ENCODE measurements at regions not wholly inside any gene's neighbourhood (a gene's known extent, or its start where the extent isn't known, plus 50 kb on each side); places are given as distances from the start of the nearest gene placed in this dataset.

DNA sequence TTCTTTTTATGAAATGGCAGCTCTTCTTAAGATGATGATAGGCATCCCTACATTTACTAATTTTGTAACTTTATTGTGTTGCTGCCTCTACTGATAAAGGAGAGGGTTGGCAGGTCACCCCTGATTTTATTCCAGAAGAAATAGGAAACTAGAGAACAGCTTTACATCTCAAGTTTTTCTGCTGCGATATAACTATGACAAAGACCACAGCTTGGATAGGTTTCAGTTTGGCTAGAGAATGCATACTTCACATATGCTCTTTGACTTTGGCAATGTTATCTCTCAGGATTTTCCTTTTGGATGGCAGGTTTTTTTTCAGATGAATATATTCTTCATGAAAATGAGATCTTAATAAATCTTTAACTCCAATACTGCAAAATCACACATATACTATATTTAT is 395.3 kb upstream of the GOLIM4 start:
- Histone ChIP-seq H2AFZ (no peak overlapping the region), H3K27me3 (no peaks in the 10 kb centered on the region), H3K27ac (no peak overlapping the region), H3K79me2 (no peaks in the 10 kb centered on the region), H4K20me1 (ENCODE audit: insufficient read depth, poor library complexity, severe bottlenecking) (no peaks in the 10 kb centered on the region), H3K4me2 (no peak overlapping the region), H3K4me3 (no peak overlapping the region), H3K9me3 (ENCODE audit: low read depth) (no peaks in the 10 kb centered on the region), H3K36me3 (replicated peaks; ENCODE audit: insufficient read depth, low read depth) (no peaks in the 10 kb centered on the region), H3K9me2 (replicated peaks; ENCODE audit: insufficient read depth) (no peaks in the 10 kb centered on the region), H3K4me1 (ENCODE audit: insufficient read depth) (no peaks in the 10 kb centered on the region)
- 83% methylated on average over 1 of the region's 1 CpG for WGBS (ENCODE audit: low lambda C conversion rate, missing lambda C conversion rate)
- no peak for TF ChIP-seq EZH2phosphoT487 (IDR thresholded peaks at IDR 0.05; ENCODE audit: low read depth, severe bottlenecking, unreplicated experiment)
- TF ChIP-seq, protein P1, sequence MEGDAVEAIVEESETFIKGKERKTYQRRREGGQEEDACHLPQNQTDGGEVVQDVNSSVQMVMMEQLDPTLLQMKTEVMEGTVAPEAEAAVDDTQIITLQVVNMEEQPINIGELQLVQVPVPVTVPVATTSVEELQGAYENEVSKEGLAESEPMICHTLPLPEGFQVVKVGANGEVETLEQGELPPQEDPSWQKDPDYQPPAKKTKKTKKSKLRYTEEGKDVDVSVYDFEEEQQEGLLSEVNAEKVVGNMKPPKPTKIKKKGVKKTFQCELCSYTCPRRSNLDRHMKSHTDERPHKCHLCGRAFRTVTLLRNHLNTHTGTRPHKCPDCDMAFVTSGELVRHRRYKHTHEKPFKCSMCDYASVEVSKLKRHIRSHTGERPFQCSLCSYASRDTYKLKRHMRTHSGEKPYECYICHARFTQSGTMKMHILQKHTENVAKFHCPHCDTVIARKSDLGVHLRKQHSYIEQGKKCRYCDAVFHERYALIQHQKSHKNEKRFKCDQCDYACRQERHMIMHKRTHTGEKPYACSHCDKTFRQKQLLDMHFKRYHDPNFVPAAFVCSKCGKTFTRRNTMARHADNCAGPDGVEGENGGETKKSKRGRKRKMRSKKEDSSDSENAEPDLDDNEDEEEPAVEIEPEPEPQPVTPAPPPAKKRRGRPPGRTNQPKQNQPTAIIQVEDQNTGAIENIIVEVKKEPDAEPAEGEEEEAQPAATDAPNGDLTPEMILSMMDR (IDR thresholded peaks at IDR 0.05; ENCODE audit: poor library complexity) = no peak
- TF ChIP-seq EZH2 (IDR thresholded peaks at IDR 0.05; ENCODE audit: borderline replicate concordance) = no peak
- DNase-seq (ENCODE audit: low spot score) = no peak

DNA sequence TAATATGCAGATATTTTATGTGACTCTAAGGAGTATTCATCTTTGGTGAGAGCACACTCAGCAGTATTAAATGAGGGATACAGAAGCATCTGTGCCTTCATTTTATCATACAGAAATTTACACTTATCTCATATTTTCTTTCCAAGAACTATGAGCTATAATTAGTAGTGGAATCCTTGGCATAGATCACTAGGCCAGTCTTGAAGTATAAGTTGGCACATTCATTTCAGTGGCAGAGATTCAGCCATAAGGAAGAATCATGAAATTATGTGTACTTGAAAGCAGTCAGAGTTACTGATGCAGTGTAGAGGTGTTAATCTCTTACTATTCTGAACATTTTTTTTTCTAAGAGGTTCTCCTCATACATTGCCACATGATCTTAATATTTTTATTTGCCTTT is 393.6 kb upstream of the GOLIM4 start:
- no peak overlapping the region for H2AFZ ChIP-seq
- H4K20me1 ChIP-seq (ENCODE audit: insufficient read depth, poor library complexity, severe bottlenecking) = no peaks in the 10 kb centered on the region
- DNase-seq (ENCODE audit: low spot score) = no peak
- no peaks in the 10 kb centered on the region for H3K79me2 ChIP-seq
- no peaks in the 10 kb centered on the region for H3K27me3 ChIP-seq
- TF ChIP-seq, protein P1 (IDR thresholded peaks at IDR 0.05; ENCODE audit: poor library complexity) = no peak
- no peak for TF ChIP-seq EZH2phosphoT487 (IDR thresholded peaks at IDR 0.05; ENCODE audit: low read depth, severe bottlenecking, unreplicated experiment)
- no peak for TF ChIP-seq EZH2 (IDR thresholded peaks at IDR 0.05; ENCODE audit: borderline replicate concordance)
- no peaks in the 10 kb centered on the region for H3K4me1 ChIP-seq (ENCODE audit: insufficient read depth)
- no peak overlapping the region for H3K4me3 ChIP-seq
- no peak overlapping the region for H3K4me2 ChIP-seq
- H3K9me3 ChIP-seq (ENCODE audit: low read depth) = no peaks in the 10 kb centered on the region
- H3K9me2 ChIP-seq (replicated peaks; ENCODE audit: insufficient read depth) = no peaks in the 10 kb centered on the region
- no peaks in the 10 kb centered on the region for H3K36me3 ChIP-seq (replicated peaks; ENCODE audit: insufficient read depth, low read depth)
- no peak overlapping the region for H3K27ac ChIP-seq

DNA sequence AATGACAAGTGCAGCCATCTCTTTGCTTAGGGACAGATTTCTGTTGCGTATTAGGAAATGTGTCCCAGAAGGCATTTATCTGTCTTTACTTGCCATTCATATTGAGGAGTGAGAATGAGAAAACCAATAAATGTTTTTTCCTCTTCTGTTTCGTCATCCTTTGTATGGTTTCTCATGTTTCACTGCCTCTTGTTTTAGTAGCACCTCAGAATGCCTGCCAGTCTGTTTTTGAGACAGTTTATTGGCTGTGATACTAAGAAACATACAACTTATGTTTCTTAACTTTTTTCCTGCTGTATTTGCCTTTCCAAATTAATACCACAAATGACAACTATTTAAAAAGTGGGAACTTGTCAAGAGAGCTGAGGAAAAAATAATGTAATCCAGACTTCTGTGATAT is 390.2 kb upstream of the GOLIM4 start:
- H3K9me2 ChIP-seq (replicated peaks; ENCODE audit: insufficient read depth) = no peaks in the 10 kb centered on the region
- no peaks in the 10 kb centered on the region for H3K79me2 ChIP-seq
- no peak overlapping the region for H3K4me3 ChIP-seq
- no peak for DNase-seq (ENCODE audit: low spot score)
- H2AFZ ChIP-seq = no peak overlapping the region
- WGBS (ENCODE audit: low lambda C conversion rate, missing lambda C conversion rate) = 53% methylated on average over 2 of the region's 2 CpGs
- H4K20me1 ChIP-seq (ENCODE audit: insufficient read depth, poor library complexity, severe bottlenecking) = no peaks in the 10 kb centered on the region
- no peaks in the 10 kb centered on the region for H3K27me3 ChIP-seq
- TF ChIP-seq EZH2 (IDR thresholded peaks at IDR 0.05; ENCODE audit: borderline replicate concordance) = no peak
- no peak overlapping the region for H3K4me2 ChIP-seq
- H3K4me1 ChIP-seq (ENCODE audit: insufficient read depth) = no peaks in the 10 kb centered on the region
- H3K36me3 ChIP-seq (replicated peaks; ENCODE audit: insufficient read depth, low read depth) = no peaks in the 10 kb centered on the region
- no peak overlapping the region for H3K27ac ChIP-seq
- no peaks in the 10 kb centered on the region for H3K9me3 ChIP-seq (ENCODE audit: low read depth)

DNA sequence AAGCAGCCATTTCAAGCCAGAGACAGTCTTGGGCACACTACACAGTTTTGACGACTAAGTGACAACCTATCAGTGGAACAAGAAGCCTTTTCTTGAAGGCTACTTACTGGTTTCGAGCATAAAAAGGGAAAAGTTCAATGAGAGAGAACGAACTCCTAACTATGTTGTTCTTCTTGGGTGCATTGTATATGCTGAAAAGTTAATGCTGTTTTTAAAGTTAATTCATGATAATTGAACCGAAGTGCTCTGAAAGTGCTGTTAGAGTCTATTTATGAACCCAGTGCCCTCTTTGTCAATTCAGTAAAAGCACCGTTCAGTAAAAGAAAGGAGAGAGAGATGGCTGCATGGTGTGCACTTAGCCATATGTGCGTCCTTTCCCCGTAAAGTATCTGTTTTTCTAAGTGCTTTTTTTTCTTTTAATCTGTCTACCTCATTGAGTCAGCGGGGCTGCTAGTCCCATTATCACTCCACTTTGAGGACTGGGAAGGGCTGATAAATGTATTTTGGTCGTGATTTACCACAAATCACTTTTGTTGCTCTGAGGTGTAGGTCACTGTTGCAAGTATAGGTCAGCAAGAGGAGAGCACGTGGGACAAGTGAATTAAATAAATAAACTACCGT is 380.7 kb upstream of the GOLIM4 start:
- 60% methylated on average over 11 of the region's 11 CpGs for WGBS (ENCODE audit: low lambda C conversion rate, missing lambda C conversion rate)
- H2AFZ ChIP-seq = no peak overlapping the region
- H3K79me2 ChIP-seq = no peaks in the 10 kb centered on the region

More for the DNA sequence above, 380.7 kb upstream of the GOLIM4 start:
- no peaks in the 10 kb centered on the region for H3K27me3 ChIP-seq
- H3K36me3 ChIP-seq (replicated peaks; ENCODE audit: insufficient read depth, low read depth) = no peaks in the 10 kb centered on the region
- H3K9me2 ChIP-seq (replicated peaks; ENCODE audit: insufficient read depth) = no peaks in the 10 kb centered on the region
- TF ChIP-seq EZH2 (IDR thresholded peaks at IDR 0.05; ENCODE audit: borderline replicate concordance) = no peak
- TF ChIP-seq EZH2phosphoT487 (IDR thresholded peaks at IDR 0.05; ENCODE audit: low read depth, severe bottlenecking, unreplicated experiment) = no peak
- TF ChIP-seq, protein P1 (IDR thresholded peaks at IDR 0.05; ENCODE audit: poor library complexity) = no peak
- no peaks in the 10 kb centered on the region for H4K20me1 ChIP-seq (ENCODE audit: insufficient read depth, poor library complexity, severe bottlenecking)
- H3K27ac ChIP-seq = no peak overlapping the region
- DNase-seq (ENCODE audit: low spot score) = no peak
- H3K4me3 ChIP-seq = no peak overlapping the region
- H3K9me3 ChIP-seq (ENCODE audit: low read depth) = no peaks in the 10 kb centered on the region
- no peak overlapping the region for H3K4me2 ChIP-seq
- no peaks in the 10 kb centered on the region for H3K4me1 ChIP-seq (ENCODE audit: insufficient read depth)
